Body of pancreas (tissue), 4 donors: ENCODE measurements at regions not wholly inside any gene's neighbourhood (a gene's known extent, or its start where the extent isn't known, plus 50 kb on each side); places are given as distances from the start of the nearest gene placed in this dataset.

ENCODE experiments used
- ATAC-seq: fragments of 150-250 bp; one replicate; pipeline ENCODE4 v1.9.1; 2016
- DNase-seq, 4 donors: peaks; one replicate each; pipeline ENCODE4 v3.0.0-alpha.2; 2019
- H3K27ac ChIP-seq, 4 donors: fragments of 200-600 bp; sonication (generic); 1 replicate in 3 of 4; 2 replicates in 1 of 4; pipeline versions ENCODE4 v1.5.1 to v1.6.1; 2016 to 2019; ENCODE audit warnings: mild to moderate bottlenecking in 1 of 4, mixed read lengths in 1 of 4, moderate library complexity in 1 of 4
- H3K27me3 ChIP-seq, 2 donors: fragments of 200-600 bp; sonication (generic); one replicate each; pipeline ENCODE4 v1.6.0; 2016; ENCODE audit warnings: mild to moderate bottlenecking in 1 of 2
- H3K36me3 ChIP-seq, 2 donors: fragments of 200-600 bp; sonication (generic); replicated peaks in 1 of 2; 2 replicates each; pipeline ENCODE4 v1.5.1; 2016; ENCODE audit warnings: low read depth in 2 of 2; ENCODE audit not compliant: insufficient read depth in 1 of 2
- H3K4me1 ChIP-seq: fragments of 200-600 bp; sonication (generic); one replicate; pipeline ENCODE4 v1.6.0; 2016
- H3K4me3 ChIP-seq, 2 donors: fragments of 200-600 bp; sonication (generic); 1 replicate in 1 of 2; 2 replicates in 1 of 2; pipeline ENCODE4 v1.5.1; 2016 to 2019
- H3K9me3 ChIP-seq, 3 donors: fragments of 200-600 bp; sonication (generic); 1 replicate in 2 of 3; 2 replicates in 1 of 3; pipeline ENCODE4 v1.5.1; 2016
- POLR2A ChIP-seq, 3 donors: fragments of 450-650 bp; IDR thresholded peaks; one replicate each; pipeline ENCODE4 v1.6.1; 2016; ENCODE audit warnings: antibody characterized with exemption in 3 of 3, mild to moderate bottlenecking in 2 of 3
- WGBS, 2 donors: methylation state at CpG; one replicate each; pipeline ENCODE4 v1.1.5; 2017; 5-methylcytosine and 5-hydroxymethylcytosine counted together
- intact Hi-C: fragments of 100-400 bp; cut with DNase I; formaldehyde crosslinking; loops from one replicate; pipeline ENCODE4 v1.15.1; 2023
- TF ChIP-seq, protein P1 (sequence below), 7 experiments: fragments of 450-650 bp in 4 of 7; fragments of 200-600 bp in 3 of 7; sonication (generic) in 3 of 7; IDR thresholded peaks; one replicate each; pipeline ENCODE4 v1.5.1; 2016 to 2019; ENCODE audit warnings: antibody characterized with exemption in 7 of 7

DNA sequence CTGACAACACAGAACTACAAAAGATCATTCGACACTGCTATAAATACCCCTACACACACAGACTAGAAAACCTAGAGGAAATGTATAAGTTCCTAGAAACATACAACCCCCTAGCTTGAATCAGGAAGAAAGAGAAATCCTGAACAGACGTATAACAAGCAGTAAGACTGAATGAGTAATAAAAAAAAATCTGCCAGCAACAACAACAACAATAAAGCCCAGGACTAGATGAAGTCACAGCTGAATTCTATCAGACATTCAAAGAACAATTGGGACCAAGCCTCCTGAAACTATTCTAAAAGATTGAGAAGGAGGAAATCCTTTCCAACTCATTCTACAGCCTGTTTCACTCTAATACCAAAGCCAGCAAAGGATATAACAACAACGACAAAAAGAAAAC, 68.2 kb upstream of the SLIT3 start:
- Histone ChIP-seq H3K27me3 (peaks cover 0 to 3% of the 10 kb centered on the region in 2 donors), H3K36me3 (no peaks in the 10 kb centered on the region), H3K9me3 (no peaks in the 10 kb centered on the region), H3K27ac (no peak overlapping the region), H3K4me1 (no peaks in the 10 kb centered on the region), H3K4me3 (no peak overlapping the region)
- no peak for ATAC-seq
- 61 to 71% methylated on average over 3 of the region's 3 CpGs for WGBS, 2 donors
- intact Hi-C loops: no loop called here
- DNase-seq: no peak
- TF ChIP-seq POLR2A (IDR thresholded peaks at IDR 0.05): no peak
- TF ChIP-seq, protein P1, sequence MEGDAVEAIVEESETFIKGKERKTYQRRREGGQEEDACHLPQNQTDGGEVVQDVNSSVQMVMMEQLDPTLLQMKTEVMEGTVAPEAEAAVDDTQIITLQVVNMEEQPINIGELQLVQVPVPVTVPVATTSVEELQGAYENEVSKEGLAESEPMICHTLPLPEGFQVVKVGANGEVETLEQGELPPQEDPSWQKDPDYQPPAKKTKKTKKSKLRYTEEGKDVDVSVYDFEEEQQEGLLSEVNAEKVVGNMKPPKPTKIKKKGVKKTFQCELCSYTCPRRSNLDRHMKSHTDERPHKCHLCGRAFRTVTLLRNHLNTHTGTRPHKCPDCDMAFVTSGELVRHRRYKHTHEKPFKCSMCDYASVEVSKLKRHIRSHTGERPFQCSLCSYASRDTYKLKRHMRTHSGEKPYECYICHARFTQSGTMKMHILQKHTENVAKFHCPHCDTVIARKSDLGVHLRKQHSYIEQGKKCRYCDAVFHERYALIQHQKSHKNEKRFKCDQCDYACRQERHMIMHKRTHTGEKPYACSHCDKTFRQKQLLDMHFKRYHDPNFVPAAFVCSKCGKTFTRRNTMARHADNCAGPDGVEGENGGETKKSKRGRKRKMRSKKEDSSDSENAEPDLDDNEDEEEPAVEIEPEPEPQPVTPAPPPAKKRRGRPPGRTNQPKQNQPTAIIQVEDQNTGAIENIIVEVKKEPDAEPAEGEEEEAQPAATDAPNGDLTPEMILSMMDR (IDR thresholded peaks at IDR 0.05): no peak

DNA sequence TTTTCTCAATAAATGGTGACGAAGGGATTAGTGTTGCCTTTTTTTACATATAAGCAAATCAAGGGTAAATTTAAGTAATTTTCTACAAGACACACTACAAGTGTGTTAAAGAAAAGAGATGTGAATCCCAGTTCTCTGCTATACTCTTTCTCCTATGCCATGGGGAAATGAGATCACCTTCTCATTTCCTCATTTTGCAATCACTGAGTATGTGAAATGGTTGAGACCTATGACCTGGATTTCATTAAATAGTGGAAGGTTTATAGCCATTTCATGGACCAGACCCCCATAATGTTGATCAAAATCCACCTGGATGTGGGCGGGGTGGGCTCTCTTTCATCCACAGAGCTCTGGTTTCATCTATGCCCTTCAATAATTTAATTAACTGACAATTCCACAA, 66.9 kb upstream of the SLIT3 start:
- intact Hi-C loops: no loop called here
- DNase-seq: no peak
- Histone ChIP-seq H3K4me1 (no peaks in the 10 kb centered on the region), H3K4me3 (no peak overlapping the region), H3K27ac (no peak overlapping the region), H3K36me3 (no peaks in the 10 kb centered on the region), H3K27me3 (peaks cover 0 to 3% of the 10 kb centered on the region in 2 donors), H3K9me3 (no peaks in the 10 kb centered on the region)
- no peak for TF ChIP-seq POLR2A (IDR thresholded peaks at IDR 0.05)
- TF ChIP-seq, protein P1 (IDR thresholded peaks at IDR 0.05): no peak
- no peak for ATAC-seq
- WGBS, 2 donors: 63 to 83% methylated on average over 2 of the region's 2 CpGs

DNA sequence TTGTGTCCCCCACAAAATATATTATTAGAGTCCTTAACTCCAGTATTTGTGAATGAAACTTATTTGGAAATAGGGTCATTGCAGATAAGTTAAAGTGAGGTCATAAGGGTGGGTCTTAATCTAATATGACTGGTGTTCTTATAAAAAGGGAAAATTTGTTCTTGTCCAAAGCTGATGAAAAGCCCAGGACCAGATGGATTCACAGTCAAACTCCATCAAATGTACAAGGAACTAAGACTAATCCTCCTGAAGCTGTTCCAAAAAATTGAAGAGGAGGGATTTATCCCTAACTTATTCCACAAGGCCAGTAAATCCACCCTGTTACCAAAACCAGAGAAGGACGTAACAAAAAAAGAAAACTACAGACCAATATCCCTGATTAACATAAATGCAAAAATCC, 56.4 kb upstream of the SLIT3 start:
- ATAC-seq: no peak
- no peak for TF ChIP-seq POLR2A (IDR thresholded peaks at IDR 0.05)
- TF ChIP-seq, protein P1 (IDR thresholded peaks at IDR 0.05): no peak
- 55 to 72% methylated on average over 1 of the region's 1 CpG for WGBS, 2 donors

DNA sequence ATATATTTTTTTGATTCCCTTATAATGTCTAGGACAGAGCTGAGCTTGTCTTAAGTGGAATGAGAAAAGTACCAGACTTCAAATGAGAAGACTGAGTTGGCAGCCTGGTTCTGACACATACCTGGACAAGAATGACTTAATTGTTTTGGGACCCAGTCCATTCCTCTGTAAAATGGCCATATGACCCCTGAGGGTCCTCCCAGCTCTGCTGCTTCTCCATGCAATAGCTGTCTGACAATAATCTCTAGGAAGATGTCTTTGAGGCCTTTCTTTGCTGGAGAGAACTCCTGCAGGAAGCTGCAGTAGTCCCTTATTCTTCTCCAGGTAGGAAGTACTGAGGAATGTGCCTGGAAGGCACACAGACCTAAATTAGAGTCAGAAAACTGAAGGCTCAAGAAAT, 55.9 kb upstream of the SLIT3 start:
- Histone ChIP-seq H3K4me3 (no peak overlapping the region), H3K27me3 (no peaks in the 10 kb centered on the region), H3K27ac (no peak overlapping the region), H3K4me1 (no peaks in the 10 kb centered on the region), H3K36me3 (no peaks in the 10 kb centered on the region), H3K9me3 (no peaks in the 10 kb centered on the region)
- intact Hi-C loops: no loop called here
- DNase-seq (no peak), ATAC-seq (no peak)
- TF ChIP-seq POLR2A (IDR thresholded peaks at IDR 0.05): no peak
- TF ChIP-seq, protein P1 (IDR thresholded peaks at IDR 0.05): no peak

More for the DNA sequence above, 56.4 kb upstream of the SLIT3 start:
- intact Hi-C loops: no loop called here
- Histone ChIP-seq H3K27me3 (no peaks in the 10 kb centered on the region), H3K9me3 (no peaks in the 10 kb centered on the region), H3K36me3 (no peaks in the 10 kb centered on the region), H3K27ac (no peak overlapping the region), H3K4me1 (no peaks in the 10 kb centered on the region), H3K4me3 (no peak overlapping the region)
- DNase-seq: no peak

DNA sequence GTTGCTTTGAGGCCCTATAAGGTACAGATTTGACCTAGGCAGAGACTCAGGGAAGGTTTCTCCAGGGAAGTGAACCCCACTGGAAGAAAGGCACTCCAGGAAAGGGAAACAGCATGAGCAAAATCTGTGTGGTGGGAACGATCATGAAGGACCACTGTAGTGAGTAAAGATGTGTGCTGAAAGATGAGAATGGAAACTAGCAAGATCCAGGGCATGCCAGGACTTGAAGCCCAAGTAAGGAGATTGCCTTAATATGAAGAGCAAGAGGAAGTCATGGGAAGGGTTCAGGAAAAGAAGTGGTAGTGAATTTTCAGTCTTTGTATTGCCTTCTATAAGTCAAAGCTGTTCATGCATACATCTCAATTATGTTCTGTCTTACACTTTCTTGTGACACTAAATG, 55.2 kb upstream of the SLIT3 start:
- Histone ChIP-seq H3K27me3 (no peaks in the 10 kb centered on the region), H3K27ac (no peak overlapping the region), H3K4me3 (no peak overlapping the region), H3K9me3 (no peaks in the 10 kb centered on the region), H3K36me3 (no peaks in the 10 kb centered on the region), H3K4me1 (no peaks in the 10 kb centered on the region)
- ATAC-seq (no peak), DNase-seq (no peak)
- TF ChIP-seq POLR2A (IDR thresholded peaks at IDR 0.05): no peak
- TF ChIP-seq, protein P1 (IDR thresholded peaks at IDR 0.05): no peak
- intact Hi-C loops: no loop called here
- 60 to 78% methylated on average over 1 of the region's 1 CpG for WGBS, 2 donors
